B cell (primary cell): ENCODE measurements at regions not wholly inside any gene's neighbourhood (a gene's known extent, or its start where the extent isn't known, plus 50 kb on each side); places are given as distances from the start of the nearest gene placed in this dataset.

Experiments
- EZH2 ChIP-seq: IDR thresholded peaks from 2 replicates; pipeline ENCODE4 v1.6.1; 2012; ENCODE audit warnings: borderline replicate concordance, low read depth, mild to moderate bottlenecking, moderate library complexity, low read length; ENCODE audit not compliant: insufficient read depth, poor library complexity, severe bottlenecking
- TF ChIP-seq, protein P1 (sequence below): fragments of 200-600 bp; IDR thresholded peaks from one replicate; pipeline ENCODE4 v1.8.0; 2022; ENCODE audit warnings: antibody characterized with exemption, mild to moderate bottlenecking

DNA sequence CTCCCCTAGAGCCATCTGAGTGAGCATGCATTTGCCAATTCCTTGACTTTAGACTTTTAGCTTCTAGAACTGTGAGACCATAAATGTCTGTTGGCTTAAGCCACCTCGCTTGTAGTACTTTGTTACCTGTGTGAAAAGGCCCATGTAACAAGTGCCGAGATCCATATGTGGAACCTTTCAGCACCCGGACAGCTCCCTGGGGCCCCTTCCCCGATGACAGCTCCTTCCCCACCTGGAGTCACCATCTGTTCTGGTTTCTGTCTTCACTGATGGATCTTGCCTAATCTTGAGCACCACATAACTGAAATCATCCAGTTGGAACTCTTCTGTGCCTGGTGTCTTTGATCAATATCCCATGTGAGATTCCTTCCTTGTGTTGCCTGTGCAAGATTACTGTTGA, 78.9 kb upstream of the EEF2KMT start:
- no peak for TF ChIP-seq EZH2
- TF ChIP-seq, protein P1, sequence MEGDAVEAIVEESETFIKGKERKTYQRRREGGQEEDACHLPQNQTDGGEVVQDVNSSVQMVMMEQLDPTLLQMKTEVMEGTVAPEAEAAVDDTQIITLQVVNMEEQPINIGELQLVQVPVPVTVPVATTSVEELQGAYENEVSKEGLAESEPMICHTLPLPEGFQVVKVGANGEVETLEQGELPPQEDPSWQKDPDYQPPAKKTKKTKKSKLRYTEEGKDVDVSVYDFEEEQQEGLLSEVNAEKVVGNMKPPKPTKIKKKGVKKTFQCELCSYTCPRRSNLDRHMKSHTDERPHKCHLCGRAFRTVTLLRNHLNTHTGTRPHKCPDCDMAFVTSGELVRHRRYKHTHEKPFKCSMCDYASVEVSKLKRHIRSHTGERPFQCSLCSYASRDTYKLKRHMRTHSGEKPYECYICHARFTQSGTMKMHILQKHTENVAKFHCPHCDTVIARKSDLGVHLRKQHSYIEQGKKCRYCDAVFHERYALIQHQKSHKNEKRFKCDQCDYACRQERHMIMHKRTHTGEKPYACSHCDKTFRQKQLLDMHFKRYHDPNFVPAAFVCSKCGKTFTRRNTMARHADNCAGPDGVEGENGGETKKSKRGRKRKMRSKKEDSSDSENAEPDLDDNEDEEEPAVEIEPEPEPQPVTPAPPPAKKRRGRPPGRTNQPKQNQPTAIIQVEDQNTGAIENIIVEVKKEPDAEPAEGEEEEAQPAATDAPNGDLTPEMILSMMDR = no peak
